Activated naive CD4-positive, alpha-beta T cell treated with Interleukin-2 at 50 U/mL for 16 hours (primary cell): ENCODE measurements at regions not wholly inside any gene's neighbourhood (a gene's known extent, or its start where the extent isn't known, plus 50 kb on each side); places are given as distances from the start of the nearest gene placed in this dataset.

Source experiments
- DNase-seq: peaks from one replicate; pipeline ENCODE4 v3.0.0-alpha.2; 2020

DNA sequence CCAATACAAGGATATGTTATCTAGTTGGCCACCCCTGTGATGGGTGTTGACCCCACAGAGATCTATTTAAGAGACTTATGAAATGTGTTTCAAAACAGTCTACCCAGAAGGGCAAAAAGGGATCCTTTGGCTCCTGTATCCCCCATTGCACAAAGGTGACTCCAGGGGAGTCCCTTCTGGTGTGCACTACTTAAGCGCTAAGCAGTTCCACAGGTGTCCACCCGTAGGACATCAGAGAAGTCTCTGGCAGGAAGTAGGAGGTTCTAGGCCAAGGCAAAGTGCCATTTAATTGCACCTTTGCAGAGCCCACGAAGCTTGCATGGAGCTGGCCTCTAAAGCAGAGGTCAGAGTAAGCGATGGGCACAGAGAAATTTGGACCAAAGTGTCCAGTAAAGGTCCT, 147.7 kb downstream of the MRPL14 start:
- no peak for DNase-seq

DNA sequence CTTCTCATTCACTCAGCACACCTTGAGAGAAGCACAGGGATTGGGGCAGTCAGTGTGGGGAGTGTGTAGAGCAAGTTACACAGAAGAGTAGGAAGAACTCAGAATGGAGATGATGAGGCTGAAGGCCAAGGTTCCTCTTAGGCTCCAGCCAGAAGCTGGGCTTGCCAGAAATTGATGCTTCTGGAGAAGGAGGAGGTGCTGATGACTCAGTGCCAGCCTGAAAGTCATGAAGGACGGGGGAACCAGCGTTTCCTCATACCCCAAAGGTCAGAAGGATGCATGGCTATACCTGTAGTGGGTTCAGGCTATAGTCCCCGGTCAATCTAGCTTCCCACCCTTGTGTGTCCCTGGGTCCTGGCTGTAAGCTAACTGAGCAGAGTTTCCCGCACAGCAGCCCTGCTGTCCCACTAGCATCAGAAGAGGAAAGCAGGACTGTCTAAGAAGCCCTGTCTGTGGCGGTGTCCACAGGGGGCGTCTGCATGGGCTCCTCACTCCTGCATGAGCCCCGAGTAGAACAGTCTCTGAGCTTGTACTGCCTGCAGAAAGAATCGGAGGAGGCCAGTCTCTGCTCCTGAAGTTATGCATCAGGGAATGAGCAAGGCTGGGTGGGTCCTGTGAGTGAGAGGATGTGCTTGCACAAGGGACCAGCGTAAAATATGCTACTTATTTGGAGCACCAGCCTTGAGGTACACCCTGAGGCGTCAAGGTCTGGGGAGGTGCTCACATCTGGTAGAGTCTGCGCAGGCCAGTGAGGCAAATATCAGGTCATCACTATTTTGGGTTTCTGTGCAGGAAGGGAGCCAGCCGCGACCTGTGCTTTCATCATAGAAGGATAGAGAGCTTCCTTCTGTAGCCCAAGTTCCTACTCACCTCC, 148.5 kb downstream of the MRPL14 start:
- no peak for DNase-seq

DNA sequence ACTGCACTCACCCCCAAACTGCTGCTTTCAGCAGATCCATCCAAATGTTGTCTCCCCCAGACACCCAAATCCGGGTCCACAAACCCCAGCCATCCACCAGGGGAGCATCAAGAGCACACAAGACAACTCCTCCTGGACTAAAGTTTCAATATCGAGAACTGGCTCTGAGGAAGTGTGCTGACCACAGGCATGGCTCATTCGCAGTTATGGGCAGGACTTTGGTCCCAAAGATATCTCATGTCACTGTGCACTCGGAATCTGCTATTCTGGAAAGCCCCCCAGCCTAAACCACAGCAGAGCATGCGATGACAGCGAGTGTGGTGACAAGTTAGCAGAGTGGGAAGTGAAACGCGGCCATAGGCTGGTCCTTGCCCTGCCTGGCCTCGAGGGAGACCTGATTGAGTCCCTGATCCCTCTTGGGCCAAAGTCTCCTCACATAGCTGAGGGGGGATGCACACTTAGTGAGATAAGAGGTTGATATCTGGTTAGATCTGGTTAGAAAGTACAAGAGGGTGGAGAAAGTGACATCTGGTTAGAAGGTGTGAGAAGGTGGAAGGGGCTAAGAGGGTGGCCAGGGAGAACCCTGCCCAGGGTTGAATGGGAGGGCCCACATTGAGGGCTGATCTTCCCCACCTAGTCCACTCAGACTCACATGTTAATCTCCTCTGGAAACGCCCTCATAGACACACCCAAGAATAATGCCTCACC, 149.7 kb downstream of the MRPL14 start:
- no peak for DNase-seq

DNA sequence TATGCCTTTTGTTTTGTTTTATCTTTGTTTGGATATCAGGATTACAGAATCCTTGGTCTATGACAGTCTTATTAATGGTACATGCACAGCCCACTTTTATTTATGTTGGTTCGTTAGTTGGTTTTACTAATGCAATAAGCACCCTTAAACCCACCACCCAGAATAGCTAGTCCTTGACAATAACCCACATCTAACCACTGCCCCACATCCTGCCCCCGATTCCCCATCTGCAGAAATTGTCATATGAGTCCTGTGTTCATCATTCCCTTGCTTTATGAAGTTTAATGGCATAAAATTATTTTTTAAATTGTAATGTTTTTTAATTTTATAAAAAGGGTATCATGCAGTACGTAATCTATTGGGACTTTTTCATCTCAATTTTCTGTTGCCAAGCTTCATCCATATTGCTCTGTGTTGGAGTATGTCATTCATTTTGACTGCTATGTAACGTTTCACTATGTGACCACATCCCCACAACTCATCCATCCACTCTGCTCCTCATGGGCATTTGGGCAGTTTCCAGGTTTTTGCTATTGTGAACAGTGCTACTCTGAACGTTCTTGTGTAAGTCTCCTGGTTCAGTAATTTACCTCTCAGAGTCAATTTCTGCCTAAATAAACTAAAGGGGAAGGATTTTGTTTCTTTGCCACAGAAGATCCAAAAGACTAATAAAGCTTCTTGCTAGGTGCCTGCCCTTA, 150.4 kb downstream of the MRPL14 start:
- no peak for DNase-seq

DNA sequence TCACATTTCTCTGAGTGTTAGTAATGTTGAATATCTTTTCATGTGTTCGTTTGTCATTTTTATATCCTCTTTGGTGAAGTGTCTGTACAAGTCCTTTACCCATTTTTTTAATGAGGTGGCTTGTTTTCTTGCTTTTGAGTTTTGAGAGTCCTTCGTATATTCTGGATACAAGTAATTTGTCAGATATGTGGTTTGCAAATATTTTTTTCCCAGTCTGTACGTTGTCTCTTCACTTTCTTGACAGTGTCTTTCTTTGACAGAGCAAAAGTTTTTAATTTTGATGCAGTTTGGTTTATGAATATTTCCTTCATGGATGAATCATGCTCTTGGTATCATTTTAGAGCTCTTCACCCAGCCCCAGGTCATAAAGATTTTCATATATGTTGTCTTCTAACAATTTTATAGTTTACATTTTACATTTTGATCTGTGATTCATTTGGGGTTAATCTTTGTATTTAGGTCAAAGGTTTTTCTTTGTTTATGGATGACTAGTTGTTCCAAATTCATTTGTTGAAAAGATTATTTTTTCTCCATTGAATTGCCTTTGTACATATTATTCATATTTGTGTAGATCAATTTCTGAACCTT, 152.5 kb downstream of the MRPL14 start:
- DNase-seq: no peak

DNA sequence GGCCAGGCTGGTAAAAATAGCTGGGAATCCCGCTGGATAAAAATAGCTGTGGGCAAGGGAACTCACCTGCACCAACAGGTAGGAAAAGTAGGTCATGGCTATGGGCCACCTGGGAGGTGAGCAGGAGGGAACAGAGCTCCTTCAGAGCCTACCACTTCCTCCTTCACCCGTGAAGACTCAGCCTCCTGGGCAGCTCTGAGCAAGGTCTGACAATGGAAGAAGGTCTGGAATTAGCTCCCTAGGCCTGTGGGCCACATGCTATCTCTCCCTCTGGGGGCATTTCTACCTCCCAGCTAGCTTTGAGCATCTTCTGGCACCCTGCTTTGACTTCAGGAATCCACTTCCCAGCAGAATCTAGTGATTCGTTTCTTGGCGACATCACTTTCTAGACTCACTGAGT, 153.9 kb downstream of the MRPL14 start:
- no peak for DNase-seq

DNA sequence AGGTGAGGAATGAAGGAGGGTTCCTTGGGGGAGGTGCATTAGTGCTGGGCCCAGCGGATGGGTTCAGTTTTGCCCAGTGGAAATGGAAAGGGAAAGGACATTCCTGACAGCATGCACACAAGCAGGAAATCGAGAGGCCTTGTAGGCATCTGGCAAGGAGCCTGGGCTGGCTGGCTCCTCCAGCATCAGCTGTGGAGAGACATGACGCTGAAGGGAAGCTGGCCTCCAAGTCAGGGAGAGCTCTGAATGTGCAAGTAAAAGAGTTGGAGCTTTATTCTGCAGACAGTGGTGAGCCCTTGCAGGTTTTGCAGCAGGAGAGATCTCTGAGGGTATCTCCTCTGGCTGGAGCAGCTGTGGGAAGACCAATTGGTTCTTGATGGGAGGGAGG, 154.3 kb downstream of the MRPL14 start:
- DNase-seq: no peak

DNA sequence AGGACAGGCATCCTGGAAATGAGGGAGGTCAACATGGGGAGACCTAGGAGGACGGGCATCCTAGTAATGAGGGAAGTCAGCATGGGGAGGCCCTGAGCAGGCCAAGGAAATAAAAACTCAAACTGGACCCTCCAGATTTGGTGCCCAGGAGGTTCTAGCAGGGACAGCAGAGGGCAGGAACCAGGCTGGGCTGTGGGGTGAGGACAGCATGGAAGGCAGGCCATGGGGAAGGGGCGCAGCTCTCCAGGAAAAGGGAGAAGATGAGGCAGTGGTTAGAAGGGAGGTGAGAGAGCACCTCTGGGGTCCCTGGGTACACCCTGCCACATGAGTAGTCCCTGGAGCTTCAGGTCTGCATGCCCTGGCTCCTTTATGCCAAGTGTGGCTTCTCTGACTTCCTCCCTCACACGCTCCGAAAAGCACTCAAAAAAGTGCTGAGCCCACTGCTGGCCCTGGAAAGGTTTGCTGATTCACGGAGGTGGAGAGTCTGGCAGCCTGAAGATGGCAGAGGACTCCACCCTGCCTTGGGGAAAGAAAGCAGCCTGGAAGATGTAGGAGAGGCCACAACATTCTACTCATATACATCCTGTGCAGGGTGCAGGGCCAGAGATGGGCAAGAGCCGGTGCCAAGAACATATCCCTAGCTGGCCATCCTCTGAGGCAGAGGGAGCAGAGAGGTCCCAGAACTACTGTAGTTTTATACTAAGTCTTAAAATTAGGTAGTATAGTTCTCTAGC, 154.9 kb downstream of the MRPL14 start:
- DNase-seq: no peak

DNA sequence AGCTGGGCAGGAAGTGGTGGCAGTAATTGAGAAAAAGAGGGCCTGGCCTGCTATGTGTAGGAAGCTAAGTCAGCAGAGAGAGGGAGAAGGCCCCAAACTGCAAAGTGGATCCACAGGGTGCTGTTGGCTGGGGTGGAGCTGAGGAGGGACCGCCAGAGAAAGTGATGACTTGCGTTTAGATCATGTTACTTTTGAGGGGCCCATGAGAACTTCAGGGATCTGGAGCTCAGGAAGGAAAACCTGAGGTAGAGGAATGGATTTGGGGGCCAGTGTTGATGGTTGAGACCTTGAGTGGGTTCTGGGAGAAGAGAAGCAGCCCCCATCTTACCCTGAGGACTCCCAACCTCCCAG, 155.5 kb downstream of the MRPL14 start:
- DNase-seq: no peak

DNA sequence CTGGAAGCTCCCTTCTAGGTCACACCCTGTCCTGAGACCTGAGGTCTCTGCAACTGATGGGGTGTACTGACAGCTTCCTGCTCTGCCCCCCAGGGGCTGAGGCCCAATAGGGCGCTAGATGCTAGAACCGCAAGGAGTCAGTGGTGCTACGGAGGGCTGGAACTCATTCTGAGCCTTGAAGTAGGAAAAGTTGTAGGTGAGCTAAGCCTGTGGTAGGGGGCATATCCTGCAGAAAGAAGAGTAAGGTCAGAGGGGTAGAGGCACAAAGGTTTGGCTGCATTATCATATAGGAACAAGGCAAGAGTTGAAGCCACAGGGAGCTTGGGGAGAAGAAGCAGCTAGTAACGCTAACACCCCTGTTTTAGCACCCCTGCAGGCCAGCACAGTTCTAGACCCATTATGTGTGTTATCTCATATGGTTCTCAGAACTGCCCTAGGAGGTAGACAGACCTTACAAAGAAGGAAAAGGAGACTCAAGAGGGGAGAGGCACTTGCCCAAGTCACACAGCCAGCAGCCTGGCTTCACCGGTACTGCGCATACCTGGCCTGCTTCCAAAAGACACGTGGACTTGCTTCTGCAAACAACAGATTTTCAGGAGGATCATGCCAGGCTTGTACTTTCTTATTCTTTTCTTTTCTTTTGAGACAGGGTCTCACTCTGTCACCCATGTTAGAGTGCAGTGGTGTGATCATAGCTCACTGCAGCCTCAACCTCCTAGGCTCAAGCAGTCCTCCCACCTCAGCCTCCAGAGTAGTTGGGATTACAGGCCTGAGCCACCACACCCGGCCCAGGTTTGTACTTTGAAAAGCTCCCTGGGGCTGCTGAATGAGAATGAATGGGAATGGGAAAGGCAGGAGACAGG, 156.1 kb downstream of the MRPL14 start:
- no peak for DNase-seq

DNA sequence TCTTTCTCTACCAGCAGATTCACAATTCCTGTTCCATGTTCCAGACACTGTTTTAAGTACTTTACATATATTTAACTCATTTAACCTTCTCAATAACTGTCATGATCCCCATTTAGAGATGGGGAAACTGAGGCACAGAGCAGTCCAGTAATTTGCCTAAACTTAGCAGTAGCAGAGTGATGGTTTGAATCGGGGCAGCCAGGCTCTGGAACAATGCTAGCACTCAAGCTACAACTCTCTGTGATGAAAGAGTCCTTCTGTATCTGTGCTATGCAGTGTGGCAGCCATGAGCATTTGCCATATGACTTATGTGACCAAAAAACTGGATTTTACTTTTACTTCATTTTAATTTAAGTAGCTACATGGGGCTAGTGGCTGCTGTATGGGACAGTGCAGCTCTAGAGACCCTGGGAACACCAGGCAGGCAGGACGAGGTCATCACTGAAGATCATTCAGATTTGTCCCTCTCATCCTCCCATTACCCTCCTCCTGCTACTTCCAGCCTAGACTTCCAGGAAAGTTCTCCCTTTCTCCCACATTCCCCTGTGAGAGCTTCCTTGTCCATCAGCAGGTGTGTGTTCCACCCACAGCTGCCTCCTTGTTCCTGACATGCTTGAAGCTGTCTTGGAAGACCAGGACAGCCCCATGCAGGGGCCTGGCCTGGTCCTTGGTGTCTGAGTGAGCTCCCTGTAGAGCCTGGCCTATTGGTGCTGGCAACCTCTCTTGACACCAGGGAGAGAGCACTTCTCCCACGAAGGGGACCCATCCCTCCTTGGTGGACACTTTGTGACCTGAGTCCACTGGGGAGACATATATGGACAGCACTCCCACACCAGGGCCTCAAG, 157.0 kb downstream of the MRPL14 start:
- no peak for DNase-seq

DNA sequence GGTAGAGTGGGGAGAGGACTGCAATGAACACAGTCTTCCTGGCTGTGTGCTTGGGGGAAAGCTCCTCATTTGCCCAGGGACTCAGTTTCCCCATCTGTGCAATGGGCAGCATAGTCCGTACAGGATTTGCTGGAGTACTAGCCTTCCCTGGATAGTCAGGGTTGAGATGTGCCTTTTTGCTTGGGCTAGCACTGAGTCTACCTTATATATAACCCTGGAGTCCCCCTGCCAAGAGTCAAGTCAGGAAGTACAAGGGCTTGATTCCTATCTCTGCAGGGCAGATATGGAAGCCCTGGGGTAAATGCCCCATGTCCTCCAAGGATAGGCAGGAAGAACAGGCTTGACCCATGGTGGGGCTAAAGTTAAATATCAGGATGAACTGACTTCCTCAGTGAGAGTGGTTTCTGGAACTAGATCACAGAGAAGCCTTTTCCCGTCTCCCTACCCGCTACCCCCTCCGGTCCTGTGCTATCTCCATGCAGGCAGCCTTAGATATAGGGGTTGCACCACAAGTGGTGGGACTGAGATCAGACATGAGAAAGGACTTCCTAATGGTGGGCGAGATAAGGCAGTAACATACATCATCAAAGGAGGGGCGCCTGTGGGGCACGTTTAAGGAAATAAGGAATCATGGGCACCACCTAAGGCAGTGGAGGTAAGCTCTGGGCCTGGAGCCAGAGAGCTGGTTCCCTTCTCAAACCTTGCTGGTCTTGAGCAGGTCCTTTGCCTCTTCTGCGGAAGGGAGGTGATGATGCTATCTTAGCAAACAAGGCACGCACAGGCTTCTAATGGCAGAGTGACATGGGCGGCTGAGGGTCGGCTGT, 157.9 kb downstream of the MRPL14 start:
- DNase-seq: no peak

DNA sequence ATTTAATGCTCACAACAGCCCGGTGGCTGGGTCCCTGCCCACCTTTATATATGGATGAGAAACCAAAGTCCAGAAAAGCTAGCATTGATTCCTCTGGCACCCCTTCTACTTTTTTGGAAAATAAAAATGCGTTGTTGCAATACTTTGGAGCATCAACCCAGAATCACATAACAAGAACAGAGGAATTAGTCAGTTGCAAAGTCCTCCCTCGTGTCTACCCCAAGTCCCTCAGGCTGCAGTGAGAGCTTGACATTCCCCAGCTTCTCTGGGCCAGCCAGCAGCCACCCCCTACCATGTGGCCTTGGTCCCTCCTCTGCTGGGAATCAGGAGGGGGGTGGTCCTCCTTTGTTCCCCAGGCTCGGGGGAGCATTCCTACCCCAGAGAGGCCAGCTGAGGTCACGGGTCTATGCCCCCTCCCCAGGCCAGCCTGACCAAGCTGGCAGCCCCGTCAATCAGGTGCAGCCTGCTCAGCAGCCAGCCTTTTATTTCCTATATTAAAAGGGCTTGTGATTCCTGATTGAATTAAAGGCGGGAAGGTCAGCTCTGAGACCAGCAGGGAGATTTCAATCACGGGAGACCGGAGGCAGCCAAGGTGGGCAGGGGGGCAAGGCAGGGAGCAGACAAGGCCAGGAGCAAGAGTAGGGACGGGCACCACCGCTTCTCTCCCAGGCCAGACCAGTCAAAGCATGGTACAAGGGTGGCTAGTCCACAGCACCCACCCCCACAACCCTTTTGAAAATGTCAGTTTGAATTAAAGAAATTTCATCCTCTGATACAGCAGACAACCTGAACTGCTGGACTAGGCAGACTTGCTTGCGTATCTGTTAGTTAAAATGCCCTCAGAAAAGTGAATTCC, 158.9 kb downstream of the MRPL14 start:
- no peak for DNase-seq

DNA sequence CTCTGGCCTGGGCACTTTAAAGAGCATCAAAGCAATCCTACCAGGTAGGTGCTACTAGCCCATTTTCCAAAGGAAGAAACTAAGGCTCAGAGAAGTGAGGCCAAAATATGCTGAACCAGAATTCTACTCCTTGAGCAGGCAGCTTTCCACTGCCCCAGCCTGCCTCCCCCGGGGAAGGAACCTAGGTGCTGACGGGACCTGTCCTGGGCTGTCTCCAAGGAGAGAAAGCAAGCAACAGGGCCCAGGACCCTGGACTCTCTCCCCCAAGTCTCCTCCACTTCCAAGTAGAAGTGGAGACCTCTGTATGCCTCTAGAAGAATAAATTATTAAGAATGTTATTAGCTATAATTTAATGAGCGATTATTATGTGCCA, 159.5 kb downstream of the MRPL14 start:
- DNase-seq: no peak

DNA sequence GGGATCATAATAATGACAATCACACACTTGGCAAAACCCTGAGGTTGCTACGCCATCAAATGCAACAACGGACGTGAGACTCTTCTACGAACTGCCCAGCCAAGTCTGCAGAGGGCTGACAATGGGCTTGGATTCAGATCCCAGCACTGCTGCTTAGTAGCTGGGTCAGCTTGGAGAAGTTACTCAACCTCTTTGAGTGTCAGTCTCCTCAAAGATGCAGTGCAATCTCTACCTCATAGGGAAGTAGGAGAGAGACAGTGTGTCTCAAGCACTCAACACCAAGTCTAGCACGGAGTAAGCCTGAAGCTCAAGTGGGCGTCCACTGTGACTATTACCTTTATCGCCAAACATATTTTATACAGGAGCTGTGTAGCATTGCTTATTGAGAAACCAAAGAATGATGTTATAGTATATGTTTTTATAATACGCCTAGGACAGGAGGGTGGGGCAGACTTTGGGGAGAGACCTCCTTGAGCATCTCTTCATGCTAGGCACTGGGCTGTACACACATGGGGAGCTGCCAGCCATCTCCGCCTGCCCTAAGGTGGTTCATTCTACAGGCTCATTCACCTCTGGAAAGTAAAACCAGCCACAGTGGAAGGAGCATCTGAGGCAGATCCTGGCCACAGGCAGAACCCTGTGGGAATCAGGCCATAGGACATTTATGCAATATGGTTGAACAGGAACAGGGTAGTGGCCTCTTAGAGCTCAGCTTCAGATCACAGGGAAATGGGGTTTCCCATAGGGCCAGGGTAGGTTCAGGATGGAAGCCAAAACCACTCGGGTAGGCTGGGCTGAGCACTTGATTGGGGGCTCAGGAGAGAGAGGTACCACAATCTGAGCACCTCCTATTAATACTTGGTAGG, 160.2 kb downstream of the MRPL14 start:
- DNase-seq: no peak

DNA sequence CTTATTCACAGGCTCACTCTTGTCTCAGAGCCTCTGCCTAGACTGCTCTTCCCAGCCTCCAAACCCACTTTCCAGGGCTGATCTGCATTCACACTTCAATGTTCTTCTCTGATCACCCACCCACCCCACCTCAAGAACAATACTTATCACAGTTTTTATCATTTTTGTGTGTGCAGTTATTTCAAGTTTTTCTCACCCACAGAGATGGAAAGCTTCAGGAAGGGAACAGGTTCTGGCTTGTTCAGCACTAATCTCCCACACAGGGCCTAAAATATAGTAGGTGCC, 160.9 kb downstream of the MRPL14 start:
- DNase-seq: no peak

DNA sequence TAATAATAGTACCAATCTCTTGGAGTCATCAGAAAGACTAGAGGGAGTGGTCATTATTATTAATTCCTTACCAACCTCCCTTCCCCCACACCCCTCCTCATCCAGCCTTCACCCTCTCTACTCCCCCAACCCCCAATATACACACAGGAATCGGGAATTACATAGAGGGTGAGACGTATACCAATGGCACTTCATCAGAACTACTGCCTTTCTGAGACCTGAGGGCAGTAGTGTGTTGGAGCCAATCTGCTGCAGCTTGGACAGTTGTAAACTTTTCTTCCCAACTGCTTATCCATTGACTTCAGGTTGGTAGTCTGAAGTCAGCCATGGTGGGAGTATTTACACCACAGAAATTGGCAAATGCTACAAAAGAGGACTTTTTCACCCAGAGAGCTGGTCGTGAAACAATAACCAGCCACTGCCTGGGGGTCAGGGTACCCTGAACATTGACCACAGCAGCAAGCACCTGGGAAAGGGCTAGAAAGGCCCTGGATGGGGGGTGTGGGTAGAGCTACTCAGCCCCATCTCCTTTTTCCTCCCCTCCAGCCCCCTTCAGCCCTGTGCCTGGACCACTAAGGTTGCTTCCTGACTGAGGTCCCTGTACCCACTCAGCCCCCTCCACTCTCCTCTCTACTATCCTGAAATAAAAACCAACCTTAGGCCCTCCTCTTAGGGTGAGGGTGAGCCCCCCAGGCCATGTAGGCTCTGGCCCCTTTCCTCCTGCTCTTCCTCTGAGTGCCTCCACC, 161.5 kb downstream of the MRPL14 start:
- DNase-seq: no peak
